MM.1S (cell line): ENCODE measurements at regions not wholly inside any gene's neighbourhood (a gene's known extent, or its start where the extent isn't known, plus 50 kb on each side); places are given as distances from the start of the nearest gene placed in this dataset.

Experiments used
- DNase-seq: peaks from one replicate; pipeline ENCODE4 v3.0.0-alpha.2; 2015
- H2AFZ ChIP-seq: fragments of 300-600 bp; sonication (generic); 2 replicates; pipeline ENCODE4 v1.6.0; 2016; ENCODE audit warnings: antibody characterized with exemption, low read length
- H3F3A ChIP-seq: fragments of 300-600 bp; sonication (generic); 2 replicates; pipeline ENCODE4 v1.6.1; 2016; ENCODE audit warnings: mild to moderate bottlenecking, antibody characterized with exemption, low read length, moderate library complexity, mixed read lengths; ENCODE audit not compliant: insufficient read depth
- H3K27ac ChIP-seq: fragments of 300-600 bp; sonication (generic); 2 replicates; pipeline ENCODE4 v1.5.1; 2016; ENCODE audit warnings: mild to moderate bottlenecking, low read length
- H3K27me3 ChIP-seq: fragments of 300-600 bp; sonication (generic); replicated peaks from 2 replicates; pipeline ENCODE4 v1.6.0; 2016; ENCODE audit warnings: low read length; ENCODE audit not compliant: insufficient read depth
- H3K36me3 ChIP-seq: fragments of 300-600 bp; sonication (generic); replicated peaks from 2 replicates; pipeline ENCODE4 v1.6.1; 2016; ENCODE audit warnings: mild to moderate bottlenecking, low read length, mixed read lengths; ENCODE audit not compliant: insufficient read depth
- H3K4me1 ChIP-seq: fragments of 300-600 bp; sonication (generic); 2 replicates; pipeline ENCODE4 v1.6.1; 2016; ENCODE audit warnings: low read length, mixed read lengths
- H3K4me2 ChIP-seq: fragments of 300-600 bp; sonication (generic); 2 replicates; pipeline ENCODE4 v1.6.0; 2016; ENCODE audit warnings: low read depth, low read length
- H3K4me3 ChIP-seq: fragments of 300-600 bp; sonication (generic); 2 replicates; pipeline ENCODE4 v1.5.1; 2016; ENCODE audit warnings: low read length, mixed read lengths
- H3K79me2 ChIP-seq: fragments of 300-600 bp; sonication (generic); 2 replicates; pipeline ENCODE4 v1.6.1; 2016; ENCODE audit warnings: mixed run types, low read length, mixed read lengths
- H3K9ac ChIP-seq: fragments of 300-600 bp; sonication (generic); 2 replicates; pipeline ENCODE4 v1.6.1; 2016; ENCODE audit warnings: low read length, mixed read lengths
- H3K9me2 ChIP-seq: fragments of 300-600 bp; sonication (generic); replicated peaks from 2 replicates; pipeline ENCODE4 v1.6.1; 2016; ENCODE audit warnings: mild to moderate bottlenecking, low read length, mixed read lengths; ENCODE audit not compliant: insufficient read depth
- H3K9me3 ChIP-seq: fragments of 300-600 bp; sonication (generic); replicated peaks from 2 replicates; pipeline ENCODE4 v1.6.1; 2016; ENCODE audit warnings: mild to moderate bottlenecking, low read length, mixed read lengths; ENCODE audit not compliant: insufficient read depth
- H4K20me1 ChIP-seq: fragments of 300-600 bp; sonication (generic); 2 replicates; pipeline ENCODE4 v1.6.1; 2016; ENCODE audit warnings: mild to moderate bottlenecking, low read length, moderate library complexity, mixed read lengths; ENCODE audit not compliant: insufficient read depth
- EZH2 ChIP-seq: fragments of 300-600 bp; sonication (generic); optimal IDR thresholded peaks from 2 replicates; pipeline ENCODE3; 2017; ENCODE audit warnings: low read depth, mild to moderate bottlenecking, antibody characterized with exemption, low read length, mixed read lengths
- EZH2phosphoT487 ChIP-seq: fragments of 300-600 bp; sonication (generic); IDR thresholded peaks from 2 replicates; pipeline ENCODE4 v1.6.1; 2018; ENCODE audit warnings: antibody characterized with exemption, low read length
- TF ChIP-seq, protein P1 (sequence below): fragments of 300-600 bp; sonication (generic); IDR thresholded peaks from 2 replicates; pipeline ENCODE4 v1.5.1; 2016; ENCODE audit warnings: antibody characterized with exemption, low read length, mixed read lengths

DNA sequence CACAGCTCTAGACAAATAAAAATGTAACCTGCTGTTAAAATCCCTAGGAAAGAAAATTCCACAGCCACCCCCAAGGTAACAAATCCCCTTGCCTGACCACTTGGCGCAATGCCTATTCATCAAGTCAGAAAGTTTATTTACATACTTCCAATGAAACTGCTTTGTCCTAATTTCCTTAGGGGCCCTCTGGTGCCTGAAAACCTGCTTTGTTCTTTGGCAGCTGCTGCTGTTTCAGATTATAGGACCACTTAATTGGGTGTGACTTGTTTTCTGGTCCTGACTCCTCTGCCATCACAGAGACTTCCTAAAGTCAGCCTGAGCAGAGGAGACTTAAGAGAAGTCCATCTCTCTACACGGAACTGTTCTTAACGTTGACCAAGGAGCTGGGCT, 323.6 kb downstream of the UBE3D start:
- no peaks in the 10 kb centered on the region for H3K27me3 ChIP-seq
- H3K9me2 ChIP-seq: no peaks in the 10 kb centered on the region
- H3K79me2 ChIP-seq: no peaks in the 10 kb centered on the region
- H3K36me3 ChIP-seq: no peaks in the 10 kb centered on the region
- no peak overlapping the region for H3K9ac ChIP-seq
- no peaks in the 10 kb centered on the region for H4K20me1 ChIP-seq
- no peaks in the 10 kb centered on the region for H3K9me3 ChIP-seq
- H3F3A ChIP-seq: no peaks in the 10 kb centered on the region
- no peak for DNase-seq
- no peak overlapping the region for H3K4me3 ChIP-seq
- no peak overlapping the region for H3K27ac ChIP-seq
- no peaks in the 10 kb centered on the region for H3K4me1 ChIP-seq
- H3K4me2 ChIP-seq: no peak overlapping the region
- no peak overlapping the region for H2AFZ ChIP-seq
- TF ChIP-seq EZH2 (no peak), EZH2phosphoT487 (no peak)
- TF ChIP-seq, protein P1, sequence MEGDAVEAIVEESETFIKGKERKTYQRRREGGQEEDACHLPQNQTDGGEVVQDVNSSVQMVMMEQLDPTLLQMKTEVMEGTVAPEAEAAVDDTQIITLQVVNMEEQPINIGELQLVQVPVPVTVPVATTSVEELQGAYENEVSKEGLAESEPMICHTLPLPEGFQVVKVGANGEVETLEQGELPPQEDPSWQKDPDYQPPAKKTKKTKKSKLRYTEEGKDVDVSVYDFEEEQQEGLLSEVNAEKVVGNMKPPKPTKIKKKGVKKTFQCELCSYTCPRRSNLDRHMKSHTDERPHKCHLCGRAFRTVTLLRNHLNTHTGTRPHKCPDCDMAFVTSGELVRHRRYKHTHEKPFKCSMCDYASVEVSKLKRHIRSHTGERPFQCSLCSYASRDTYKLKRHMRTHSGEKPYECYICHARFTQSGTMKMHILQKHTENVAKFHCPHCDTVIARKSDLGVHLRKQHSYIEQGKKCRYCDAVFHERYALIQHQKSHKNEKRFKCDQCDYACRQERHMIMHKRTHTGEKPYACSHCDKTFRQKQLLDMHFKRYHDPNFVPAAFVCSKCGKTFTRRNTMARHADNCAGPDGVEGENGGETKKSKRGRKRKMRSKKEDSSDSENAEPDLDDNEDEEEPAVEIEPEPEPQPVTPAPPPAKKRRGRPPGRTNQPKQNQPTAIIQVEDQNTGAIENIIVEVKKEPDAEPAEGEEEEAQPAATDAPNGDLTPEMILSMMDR: no peak

GRCh38 chr6:82744286-82745015, 321.2 kb downstream of the UBE3D start:
- H3K36me3 ChIP-seq: no peaks in the 10 kb centered on the region
- TF ChIP-seq, protein P1: no peak
- TF ChIP-seq EZH2phosphoT487 (no peak), EZH2 (no peak)
- no peaks in the 10 kb centered on the region for H3K27me3 ChIP-seq
- H3K4me2 ChIP-seq: no peak overlapping the region
- DNase-seq: no peak
- H3K79me2 ChIP-seq: no peaks in the 10 kb centered on the region
- H3K9me3 ChIP-seq: no peaks in the 10 kb centered on the region
- no peak overlapping the region for H3K4me3 ChIP-seq
- H4K20me1 ChIP-seq: no peaks in the 10 kb centered on the region
- no peak overlapping the region for H3K9ac ChIP-seq
- no peaks in the 10 kb centered on the region for H3K9me2 ChIP-seq
- H3K27ac ChIP-seq: no peak overlapping the region
- no peak overlapping the region for H2AFZ ChIP-seq
- no peaks in the 10 kb centered on the region for H3K4me1 ChIP-seq
- H3F3A ChIP-seq: no peaks in the 10 kb centered on the region

DNA sequence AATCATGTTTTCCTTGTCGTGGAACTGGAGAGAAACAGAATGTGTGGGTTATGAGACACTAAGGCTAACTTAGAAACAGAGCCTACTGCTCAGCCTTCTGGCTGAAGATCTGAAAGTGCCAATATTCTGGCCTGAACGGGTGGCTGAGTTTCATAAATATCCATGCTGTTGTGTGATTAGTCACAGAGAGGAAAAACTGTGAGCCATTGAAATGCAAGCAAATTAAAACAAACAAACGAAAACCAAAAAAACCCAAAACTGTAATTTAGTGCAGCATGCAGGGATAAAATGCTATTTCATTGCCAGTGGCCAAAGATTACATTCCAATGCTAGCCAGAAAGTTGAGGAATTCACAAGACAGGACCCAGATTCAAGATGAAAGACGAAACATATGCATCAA, 315.1 kb downstream of the UBE3D start:
- Histone ChIP-seq H4K20me1 (no peaks in the 10 kb centered on the region), H3K9ac (no peak overlapping the region), H2AFZ (no peak overlapping the region), H3K79me2 (no peaks in the 10 kb centered on the region), H3K9me2 (no peaks in the 10 kb centered on the region), H3F3A (no peaks in the 10 kb centered on the region), H3K4me1 (no peaks in the 10 kb centered on the region), H3K4me2 (no peak overlapping the region), H3K9me3 (no peaks in the 10 kb centered on the region), H3K27ac (no peak overlapping the region), H3K36me3 (no peaks in the 10 kb centered on the region), H3K4me3 (no peak overlapping the region), H3K27me3 (no peaks in the 10 kb centered on the region)
- no peak for TF ChIP-seq EZH2
- DNase-seq: no peak

GRCh38 chr6:82751718-82752117, 313.9 kb downstream of the UBE3D start:
- no peaks in the 10 kb centered on the region for H4K20me1 ChIP-seq
- no peaks in the 10 kb centered on the region for H3K27me3 ChIP-seq
- no peaks in the 10 kb centered on the region for H3K4me1 ChIP-seq
- no peak overlapping the region for H3K9ac ChIP-seq
- no peak overlapping the region for H3K27ac ChIP-seq
- no peaks in the 10 kb centered on the region for H3K36me3 ChIP-seq
- no peaks in the 10 kb centered on the region for H3K79me2 ChIP-seq
- H3K4me2 ChIP-seq: no peak overlapping the region
- H2AFZ ChIP-seq: no peak overlapping the region
- H3F3A ChIP-seq: no peaks in the 10 kb centered on the region
- H3K9me3 ChIP-seq: no peaks in the 10 kb centered on the region
- H3K9me2 ChIP-seq: no peaks in the 10 kb centered on the region
- no peak for TF ChIP-seq EZH2
- TF ChIP-seq, protein P1: no peak
- no peak for TF ChIP-seq EZH2phosphoT487
- DNase-seq: no peak
- no peak overlapping the region for H3K4me3 ChIP-seq
